Midbrain (tissue), 1 donor: ENCODE measurements at regions not wholly inside any gene's neighbourhood (a gene's known extent, or its start where the extent isn't known, plus 50 kb on each side); places are given as distances from the start of the nearest gene placed in this dataset.

Source experiments
- DNase-seq: peaks from one replicate; lab custom pipeline; 2025; lab: John Stamatoyannopoulos, UW

DNA sequence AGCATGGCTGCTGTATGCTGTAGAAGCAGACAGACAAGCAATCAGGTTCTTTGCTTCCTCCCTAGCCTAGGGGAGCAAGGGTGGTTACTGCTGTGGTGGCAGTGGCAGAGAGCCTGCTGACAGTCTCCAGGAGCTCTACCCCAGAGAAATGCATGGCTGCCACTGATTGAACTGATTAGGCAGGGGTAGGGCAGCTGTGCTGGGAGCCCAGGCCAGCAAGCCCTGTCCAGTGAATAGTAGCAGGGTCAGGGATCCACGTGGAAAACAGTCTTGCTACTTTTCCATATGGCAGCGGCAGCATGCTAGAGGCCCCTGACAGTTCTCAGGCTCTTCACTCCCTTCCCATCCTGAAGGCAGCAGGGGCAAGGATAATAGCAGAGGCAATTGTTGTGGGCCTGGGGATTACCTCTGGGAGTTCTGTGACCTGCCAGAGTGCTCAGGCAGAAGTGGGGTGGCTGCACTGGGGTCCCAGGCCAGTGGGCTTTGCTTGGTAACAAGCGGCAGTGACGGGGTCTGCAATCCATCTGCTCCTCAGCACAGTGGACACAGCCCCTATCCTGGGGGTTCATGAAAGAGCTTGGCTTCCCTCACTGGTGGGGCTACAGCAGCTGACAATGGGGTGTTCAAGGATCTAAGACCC is 558.8 kb upstream of the GHITM start:
- no peak for DNase-seq

DNA sequence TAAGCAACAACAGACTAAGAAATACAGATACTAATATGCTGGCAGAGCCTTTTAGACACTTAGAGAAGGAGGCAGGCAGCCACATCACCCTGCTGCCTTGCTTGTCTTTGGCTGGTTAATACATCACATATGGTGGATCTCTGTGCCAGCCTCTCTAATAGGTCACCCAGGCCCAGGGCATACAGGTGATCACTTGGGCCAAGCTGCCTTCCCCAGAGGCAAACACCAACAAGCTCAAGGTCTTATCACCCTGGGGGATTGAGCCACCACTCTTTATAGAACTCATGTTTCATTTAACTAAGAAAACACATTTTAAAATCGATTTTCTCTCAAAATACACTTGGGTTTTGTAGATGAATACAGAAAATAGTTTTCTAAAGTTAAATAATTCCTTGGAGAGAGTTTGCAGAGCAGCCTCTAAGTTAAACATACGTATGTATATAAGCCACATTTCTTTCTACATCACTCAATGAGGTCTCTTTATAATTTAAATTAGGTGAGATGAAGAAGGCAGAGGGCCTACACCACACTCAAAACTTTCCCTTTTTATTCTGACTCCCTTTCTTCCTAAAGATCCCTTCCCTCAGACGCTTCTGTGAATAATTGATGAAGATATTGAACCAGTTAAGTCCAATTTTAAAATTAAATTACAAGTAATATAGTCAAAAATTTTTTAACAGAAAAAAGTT is 556.8 kb upstream of the GHITM start:
- no peak for DNase-seq

GRCh38 chr10:83585686-83586085 is 553.6 kb upstream of the GHITM start:
- DNase-seq, result no peak

GRCh38 chr10:83592337-83592935 is 546.9 kb upstream of the GHITM start:
- no peak for DNase-seq

DNA sequence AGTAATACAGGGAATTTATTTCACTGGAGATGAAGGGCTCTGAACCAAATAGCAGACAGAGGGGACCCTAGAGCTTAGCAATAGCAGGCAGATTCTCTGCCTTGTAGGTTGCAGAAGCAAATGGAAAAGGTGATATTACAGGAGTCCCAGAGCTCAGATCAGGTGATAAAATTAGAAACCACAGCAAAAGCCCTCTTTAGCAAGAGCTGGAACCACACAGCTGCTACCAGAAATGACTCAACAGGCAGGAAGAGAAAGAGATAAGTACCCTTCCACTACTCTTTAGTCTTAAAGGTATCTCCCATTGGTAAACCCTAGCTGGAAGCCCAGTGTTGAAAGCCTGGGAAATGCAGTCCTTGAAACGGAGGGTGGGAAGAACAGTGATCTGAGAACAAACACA is 535.6 kb upstream of the GHITM start:
- no peak for DNase-seq

DNA sequence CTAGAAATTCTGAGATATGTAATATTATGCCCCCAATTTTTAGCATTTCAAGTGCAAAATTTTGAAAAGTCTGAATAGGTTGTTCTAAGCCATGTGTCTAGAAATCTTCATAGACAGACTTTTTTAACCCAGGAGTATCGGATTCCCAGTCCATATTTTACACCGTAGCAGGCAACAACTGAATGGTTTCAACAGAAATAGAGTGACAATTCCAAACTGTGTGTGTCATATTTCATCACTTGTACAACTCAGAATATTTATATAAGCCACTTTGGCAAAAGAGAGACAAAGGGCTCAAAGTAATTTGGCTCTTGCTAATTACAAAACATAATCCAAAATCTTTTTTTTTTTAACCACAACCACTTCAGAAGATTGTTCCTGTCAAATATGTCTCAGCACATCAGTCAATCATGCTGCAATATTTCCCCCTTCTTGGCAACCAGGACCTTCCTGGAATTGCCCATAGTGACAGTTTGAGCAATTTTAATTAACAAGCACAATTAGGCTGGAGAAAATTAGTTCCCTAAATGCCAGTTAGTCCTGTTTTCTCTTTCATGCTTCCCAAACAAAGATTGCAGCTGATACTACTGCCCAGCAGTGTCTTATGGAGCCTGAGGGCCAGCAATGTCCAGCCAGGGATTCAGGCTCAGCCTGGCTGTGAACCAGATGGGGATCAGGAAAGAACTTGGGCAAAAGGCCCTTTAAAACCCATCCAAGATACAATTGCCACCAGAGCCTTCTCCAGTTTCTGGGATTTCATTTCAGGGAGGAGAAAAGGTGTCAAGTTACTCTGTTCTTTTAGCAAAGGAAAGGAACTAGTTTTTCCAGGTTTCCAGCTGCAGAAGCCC is 533.3 kb upstream of the GHITM start:
- DNase-seq, result no peak

DNA sequence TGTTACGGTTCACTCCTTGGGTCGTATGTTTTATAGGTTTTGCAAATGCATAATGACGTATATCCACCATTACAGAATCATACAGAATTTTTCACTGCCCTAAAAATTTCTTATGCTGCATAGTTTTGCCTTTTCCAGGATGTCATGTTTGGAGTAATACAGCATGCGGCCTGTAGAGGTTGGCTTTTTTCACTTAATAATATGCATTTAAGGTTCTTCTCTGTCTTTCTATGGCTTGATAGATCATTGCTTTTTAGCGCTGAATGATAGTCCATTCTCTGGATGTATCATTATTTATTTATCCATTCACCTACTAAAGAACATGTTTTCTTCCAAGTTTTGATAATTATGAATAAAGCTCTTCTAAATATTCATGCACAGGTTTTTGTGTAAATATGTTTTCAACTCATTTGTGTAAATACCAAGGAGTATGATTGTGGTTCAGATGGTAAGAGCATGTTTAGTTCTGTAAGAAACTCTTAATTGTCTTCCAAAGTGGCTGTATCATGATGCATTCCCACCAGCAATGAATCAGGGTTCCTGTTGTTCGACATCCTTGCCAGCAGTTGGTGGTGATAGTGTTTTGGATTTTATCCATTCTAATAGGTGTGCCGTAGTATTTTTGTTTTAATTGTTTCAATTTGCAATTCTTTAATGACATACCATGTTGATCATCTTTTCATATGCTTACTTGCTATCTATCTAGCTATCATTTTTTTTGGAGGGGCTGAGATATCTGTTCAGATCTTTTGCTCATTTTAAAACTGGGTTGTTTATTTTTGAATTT is 531.2 kb upstream of the GHITM start:
- no peak for DNase-seq

GRCh38 chr10:83612050-83612449 is 527.3 kb upstream of the GHITM start:
- no peak for DNase-seq

DNA sequence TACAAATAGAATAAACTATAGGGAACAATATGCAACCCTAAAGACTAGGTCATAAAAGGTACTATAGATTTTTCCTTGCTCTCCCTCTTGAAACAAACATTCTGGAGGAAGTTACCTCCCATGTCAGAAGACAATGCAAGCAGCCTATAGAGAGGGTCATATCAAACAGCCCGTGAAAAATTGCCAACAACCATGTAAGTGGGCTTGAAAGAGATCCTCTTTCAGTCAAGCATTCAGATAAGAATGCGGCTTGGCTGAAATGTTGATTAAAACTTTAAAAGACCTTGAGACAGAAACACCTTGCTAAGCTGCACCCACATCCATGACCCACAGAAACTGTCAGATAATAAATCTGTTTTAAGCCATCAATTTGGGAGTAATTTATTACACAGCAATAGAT is 526.6 kb upstream of the GHITM start:
- DNase-seq, result no peak

- DNase-seq, result no peak
These were observed 522.1 kb upstream of the GHITM start for GRCh38 chr10:83617172-83617571.

DNA sequence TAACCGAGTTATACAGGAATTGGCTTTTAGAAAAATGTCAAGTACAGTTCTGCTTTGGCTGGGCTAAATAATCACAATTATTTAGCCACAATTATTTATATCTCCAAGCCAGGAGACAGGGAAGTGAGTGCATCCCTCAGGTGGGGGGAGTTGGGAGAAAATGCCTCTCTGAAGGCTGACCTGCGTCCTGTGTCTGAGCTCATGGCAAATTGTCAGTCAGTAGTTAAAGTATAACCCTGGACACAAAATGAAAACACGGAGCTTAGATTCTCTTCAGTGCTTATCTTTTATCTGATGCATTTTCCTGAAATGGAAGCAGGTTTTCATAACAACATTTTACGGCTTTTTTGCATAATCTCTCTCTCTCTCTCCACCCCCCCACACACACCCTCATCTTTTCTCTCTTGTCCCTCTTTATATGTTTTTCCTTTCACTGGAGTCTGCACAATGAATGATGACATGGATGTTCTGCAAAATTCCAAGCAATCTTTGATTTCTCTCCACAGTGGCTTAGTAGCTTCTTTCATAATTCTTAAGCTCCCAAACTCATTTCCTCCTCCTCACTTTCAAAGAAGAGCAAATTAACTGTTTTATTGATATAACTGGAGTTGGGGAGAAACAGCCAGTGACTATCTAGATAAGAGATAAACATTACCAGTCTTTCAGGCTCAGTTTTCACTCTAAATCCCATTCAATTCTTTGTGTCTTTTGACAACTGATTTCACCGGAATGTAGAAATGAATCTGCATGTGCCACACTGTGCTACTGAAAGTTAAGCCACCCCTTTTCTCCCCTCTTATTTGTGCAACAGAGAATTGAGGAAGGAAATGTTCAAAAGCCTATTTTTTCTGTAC is 521.4 kb upstream of the GHITM start:
- DNase-seq, result no peak

DNA sequence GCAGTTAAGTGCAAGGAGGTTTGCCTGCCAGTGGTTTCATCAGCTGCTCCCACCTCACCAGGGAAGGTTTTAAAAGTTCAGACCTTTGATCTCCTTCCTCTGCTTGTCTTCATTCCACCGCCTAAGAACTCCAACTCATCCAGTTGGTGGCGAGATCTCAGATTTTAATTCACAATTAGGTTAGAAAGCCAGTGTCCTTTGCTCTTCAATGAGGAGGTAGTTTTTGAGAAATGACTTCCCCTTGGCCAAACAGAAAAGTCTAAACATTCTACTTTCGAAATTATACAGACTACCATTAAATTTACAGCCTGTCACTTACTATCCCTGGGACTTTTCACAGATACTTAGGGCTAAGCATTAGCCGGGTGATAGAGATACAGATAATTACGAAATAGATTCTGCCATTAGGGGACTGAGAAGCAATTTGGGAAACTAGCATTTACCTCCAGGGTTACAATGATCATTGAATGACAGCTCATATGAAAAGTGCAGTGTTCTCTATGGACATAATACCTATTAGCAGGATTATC is 513.4 kb upstream of the GHITM start:
- DNase-seq, result no peak

DNA sequence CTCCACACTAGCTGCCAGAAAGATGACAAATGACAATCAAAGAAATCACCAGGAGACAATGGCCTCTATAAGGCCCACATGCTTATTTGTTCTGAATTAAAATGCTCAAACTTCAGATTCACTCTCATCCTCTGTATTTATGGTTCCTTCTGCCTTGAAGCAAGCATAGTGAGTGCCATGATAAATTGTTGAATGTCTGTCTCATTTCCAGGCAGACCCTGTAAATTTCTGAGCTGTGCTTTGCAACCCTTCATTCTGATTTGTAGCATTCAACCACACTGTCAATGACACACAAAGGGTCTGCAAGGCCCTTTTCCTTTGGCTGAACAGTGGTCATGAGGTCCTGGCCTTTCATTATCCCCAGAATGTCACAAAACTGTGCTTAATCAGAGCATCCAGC is 506.6 kb upstream of the GHITM start:
- DNase-seq, result no peak

DNA sequence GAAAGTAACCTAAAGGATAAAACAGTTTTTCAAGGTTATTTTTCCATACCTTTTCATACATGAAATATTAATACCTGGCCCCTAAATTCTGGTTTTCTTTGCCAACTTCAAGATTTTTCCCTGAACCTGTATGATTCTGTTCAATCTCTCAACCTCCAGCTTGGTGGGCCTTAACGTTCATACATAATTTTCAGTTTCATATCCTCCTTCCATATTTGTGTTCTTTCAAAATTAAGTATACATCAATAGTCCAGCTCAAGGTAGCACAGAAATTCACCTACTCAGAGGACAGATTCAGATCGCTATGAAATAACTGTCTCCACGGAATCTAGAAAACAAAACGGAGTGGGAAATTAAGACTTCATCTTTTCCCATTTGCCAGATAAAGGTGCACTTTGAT is 505.8 kb upstream of the GHITM start:
- no peak for DNase-seq

GRCh38 chr10:83636826-83637225 is 502.5 kb upstream of the GHITM start:
- DNase-seq, result no peak

- DNase-seq, result no peak
These were observed 491.8 kb upstream of the GHITM start for GRCh38 chr10:83647526-83647925.

- no peak for DNase-seq
These were observed 491.1 kb upstream of the GHITM start for GRCh38 chr10:83648201-83648600.

- DNase-seq, result no peak
These were observed 489.8 kb upstream of the GHITM start for GRCh38 chr10:83649471-83649870.

DNA sequence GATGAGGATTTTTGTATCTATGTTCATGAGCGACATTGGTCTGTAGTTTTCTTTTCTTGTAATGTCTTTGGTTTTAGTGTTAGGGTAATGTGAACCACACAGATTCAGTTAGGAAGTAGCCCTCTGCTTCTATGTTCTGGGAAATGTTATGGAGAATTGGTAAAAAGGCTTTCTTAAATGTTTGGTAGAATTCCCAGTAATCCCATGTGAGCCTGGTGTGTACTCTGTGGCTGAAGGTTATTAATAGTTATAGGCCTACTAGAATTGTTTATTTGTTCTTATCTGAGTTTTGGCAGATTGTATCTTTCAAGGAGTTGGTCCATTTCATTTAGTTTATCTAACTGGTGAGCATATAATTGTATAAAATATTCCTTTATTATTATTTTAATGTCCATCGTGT is 484.6 kb upstream of the GHITM start:
- no peak for DNase-seq

GRCh38 chr10:83656924-83657323 is 482.4 kb upstream of the GHITM start:
- no peak for DNase-seq

DNA sequence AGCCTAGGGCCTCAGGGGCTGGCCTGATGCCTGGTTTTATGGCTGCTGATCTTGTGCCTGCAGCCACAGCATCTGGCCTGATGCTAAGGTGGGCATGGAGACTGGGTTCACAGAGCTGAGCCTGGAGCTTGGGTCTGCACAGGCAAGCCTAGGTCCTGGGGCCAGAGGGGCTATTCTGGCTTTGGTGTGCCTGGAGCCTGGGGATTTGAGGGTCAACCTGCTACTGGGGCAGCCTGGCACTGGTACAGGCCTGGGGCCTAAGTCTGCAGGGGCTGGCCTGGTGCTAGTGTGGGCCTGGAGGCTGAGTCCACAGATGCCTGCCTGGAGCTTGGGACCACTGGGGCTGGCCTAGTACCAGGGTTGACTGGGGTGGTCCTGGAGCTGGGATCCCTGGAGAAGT is 481.8 kb upstream of the GHITM start:
- DNase-seq, result no peak
